Thoracic aorta (tissue), 2 donors: ENCODE measurements at regions not wholly inside any gene's neighbourhood (a gene's known extent, or its start where the extent isn't known, plus 50 kb on each side); places are given as distances from the start of the nearest gene placed in this dataset.

ENCODE experiments used
- ATAC-seq: fragments of 150-250 bp; one replicate; pipeline ENCODE4 v1.8.0; 2017; ENCODE audit warnings: low read depth; ENCODE audit not compliant: insufficient number of reproducible peaks, low FRiP score
- DNase-seq: peaks from one replicate; pipeline ENCODE4 v3.0.0-alpha.2; 2020; ENCODE audit warnings: low spot score
- H3K27ac ChIP-seq, 2 donors: fragments of 200-600 bp; sonication (generic); 1 replicate in 1 of 2; 2 replicates in 1 of 2; pipeline ENCODE4 v1.5.1; 2016; ENCODE audit warnings: mild to moderate bottlenecking in 2 of 2, moderate library complexity in 2 of 2
- H3K27me3 ChIP-seq: fragments of 200-600 bp; sonication (generic); replicated peaks from 2 replicates; pipeline ENCODE4 v1.6.0; 2016; ENCODE audit warnings: mild to moderate bottlenecking; ENCODE audit not compliant: insufficient read depth
- H3K36me3 ChIP-seq: fragments of 200-600 bp; sonication (generic); one replicate; pipeline ENCODE4 v1.5.1; 2016
- H3K4me1 ChIP-seq, 2 donors: fragments of 200-600 bp; sonication (generic); 1 replicate in 1 of 2; 2 replicates in 1 of 2; pipeline versions ENCODE4 v1.5.1 to v1.6.0; 2016; ENCODE audit warnings: low read depth in 2 of 2, mild to moderate bottlenecking in 1 of 2; ENCODE audit not compliant: control insufficient read depth in 1 of 2
- H3K4me3 ChIP-seq: fragments of 200-600 bp; sonication (generic); 2 replicates; pipeline ENCODE4 v1.5.1; 2016; ENCODE audit warnings: mild to moderate bottlenecking
- H3K9me3 ChIP-seq: fragments of 200-600 bp; sonication (generic); 2 replicates; pipeline ENCODE4 v1.5.1; 2016
- TF ChIP-seq, protein P1 (sequence below): fragments of 200-600 bp; sonication (generic); IDR thresholded peaks from one replicate; pipeline ENCODE4 v1.5.1; 2019; ENCODE audit warnings: antibody characterized with exemption

DNA sequence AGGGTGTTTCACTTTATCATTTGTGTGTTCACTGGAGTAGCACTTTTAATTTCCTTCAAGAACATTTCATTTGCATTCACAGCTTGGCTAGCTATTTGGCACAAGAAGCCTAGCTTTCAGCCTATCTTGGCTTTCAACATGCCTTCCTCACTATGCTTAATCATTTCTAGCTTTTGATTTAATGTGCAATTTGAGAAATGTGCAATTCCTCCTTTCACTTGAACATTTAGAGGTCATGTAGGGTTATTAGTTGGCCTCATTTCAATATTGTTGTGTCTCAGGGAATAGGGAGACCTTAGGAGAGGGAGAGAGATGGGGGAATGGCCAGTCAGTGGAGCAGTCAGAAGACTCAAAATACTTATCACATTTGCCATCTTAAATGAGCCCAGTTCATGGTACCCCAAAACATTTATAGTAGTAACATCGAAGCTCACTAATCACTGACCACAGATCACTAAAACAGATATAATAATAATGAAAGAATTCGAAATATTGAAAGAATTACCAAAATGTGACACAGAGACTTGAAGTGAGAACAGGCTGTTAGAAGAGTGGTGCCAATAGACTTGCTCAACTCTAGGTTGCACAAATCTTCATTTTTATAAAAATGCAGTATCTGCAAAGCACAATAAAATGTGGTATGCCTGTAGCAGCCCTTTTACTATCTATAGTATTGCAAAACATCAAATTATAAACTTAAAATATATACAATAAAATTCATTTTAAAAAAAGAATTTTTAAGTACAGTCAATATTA lies 561.2 kb downstream of the METTL4 start:
- Histone ChIP-seq H3K9me3 (no peaks in the 10 kb centered on the region), H3K27me3 (no peaks in the 10 kb centered on the region), H3K4me3 (no peak overlapping the region), H3K36me3 (no peaks in the 10 kb centered on the region), H3K27ac (no peak overlapping the region), H3K4me1 (no peaks in the 10 kb centered on the region)
- TF ChIP-seq, protein P1, sequence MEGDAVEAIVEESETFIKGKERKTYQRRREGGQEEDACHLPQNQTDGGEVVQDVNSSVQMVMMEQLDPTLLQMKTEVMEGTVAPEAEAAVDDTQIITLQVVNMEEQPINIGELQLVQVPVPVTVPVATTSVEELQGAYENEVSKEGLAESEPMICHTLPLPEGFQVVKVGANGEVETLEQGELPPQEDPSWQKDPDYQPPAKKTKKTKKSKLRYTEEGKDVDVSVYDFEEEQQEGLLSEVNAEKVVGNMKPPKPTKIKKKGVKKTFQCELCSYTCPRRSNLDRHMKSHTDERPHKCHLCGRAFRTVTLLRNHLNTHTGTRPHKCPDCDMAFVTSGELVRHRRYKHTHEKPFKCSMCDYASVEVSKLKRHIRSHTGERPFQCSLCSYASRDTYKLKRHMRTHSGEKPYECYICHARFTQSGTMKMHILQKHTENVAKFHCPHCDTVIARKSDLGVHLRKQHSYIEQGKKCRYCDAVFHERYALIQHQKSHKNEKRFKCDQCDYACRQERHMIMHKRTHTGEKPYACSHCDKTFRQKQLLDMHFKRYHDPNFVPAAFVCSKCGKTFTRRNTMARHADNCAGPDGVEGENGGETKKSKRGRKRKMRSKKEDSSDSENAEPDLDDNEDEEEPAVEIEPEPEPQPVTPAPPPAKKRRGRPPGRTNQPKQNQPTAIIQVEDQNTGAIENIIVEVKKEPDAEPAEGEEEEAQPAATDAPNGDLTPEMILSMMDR = no peak
- ATAC-seq (no peak), DNase-seq (no peak)

DNA sequence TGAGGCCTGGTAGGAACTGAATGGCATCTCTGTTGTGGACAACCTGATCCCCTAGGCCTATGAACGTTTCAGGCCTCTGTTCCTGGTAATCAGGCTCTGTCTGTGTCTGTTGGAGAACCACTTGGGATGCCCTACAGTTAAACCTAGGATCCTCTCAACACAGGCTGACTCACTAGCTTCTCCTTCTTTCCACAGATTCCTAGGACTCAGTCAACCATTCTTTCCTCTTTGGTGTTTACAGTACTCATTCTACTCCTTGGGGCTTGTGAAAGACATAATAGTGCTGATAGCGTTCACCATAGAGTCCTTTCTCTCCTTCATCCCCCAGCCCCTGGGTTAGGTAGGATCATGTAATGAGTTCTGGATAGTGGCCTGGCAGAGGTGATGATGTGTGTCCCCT lies 544.3 kb downstream of the METTL4 start:
- Histone ChIP-seq H3K4me3 (no peak overlapping the region), H3K4me1 (no peaks in the 10 kb centered on the region), H3K27ac (no peak overlapping the region), H3K9me3 (no peaks in the 10 kb centered on the region), H3K27me3 (no peaks in the 10 kb centered on the region), H3K36me3 (no peaks in the 10 kb centered on the region)
- DNase-seq (no peak), ATAC-seq (no peak)
- TF ChIP-seq, protein P1 = no peak

- H3K4me1 ChIP-seq = no peaks in the 10 kb centered on the region
- no peaks in the 10 kb centered on the region for H3K27me3 ChIP-seq
- DNase-seq (no peak), ATAC-seq (no peak)
- no peaks in the 10 kb centered on the region for H3K36me3 ChIP-seq
- no peak overlapping the region for H3K27ac ChIP-seq
- no peak overlapping the region for H3K4me3 ChIP-seq
- TF ChIP-seq, protein P1 = no peak
- no peaks in the 10 kb centered on the region for H3K9me3 ChIP-seq
Observed at GRCh38 chr18:2027756-2028155, 543.5 kb downstream of the METTL4 start.

- DNase-seq = no peak
- TF ChIP-seq, protein P1 = no peak
- no peaks in the 10 kb centered on the region for H3K27me3 ChIP-seq
Observed at GRCh38 chr18:2028986-2029385, 542.3 kb downstream of the METTL4 start.

DNA sequence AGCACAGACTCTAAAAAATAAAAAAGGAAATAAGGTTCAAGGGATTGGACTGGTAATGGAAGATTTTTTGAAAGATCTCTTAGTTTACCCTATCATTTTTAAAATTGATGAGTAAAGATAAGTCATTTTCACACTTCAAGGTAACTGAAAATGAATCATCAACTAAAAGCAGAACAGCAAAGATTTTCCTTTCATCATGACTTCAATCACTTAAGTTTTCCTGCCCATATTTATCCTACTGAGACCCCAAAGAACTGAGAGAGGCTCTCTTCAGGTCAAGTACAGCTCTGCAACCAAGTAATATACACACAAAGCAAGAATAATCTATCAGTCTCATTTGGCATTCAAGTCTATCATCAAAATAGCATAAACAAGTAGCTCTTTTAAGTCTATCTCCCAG lies 540.7 kb downstream of the METTL4 start:
- Histone ChIP-seq H3K27me3 (no peaks in the 10 kb centered on the region), H3K4me1 (no peaks in the 10 kb centered on the region), H3K36me3 (no peaks in the 10 kb centered on the region), H3K4me3 (no peak overlapping the region), H3K27ac (no peak overlapping the region), H3K9me3 (no peaks in the 10 kb centered on the region)
- ATAC-seq (no peak), DNase-seq (no peak)
- TF ChIP-seq, protein P1 = no peak

More at GRCh38 chr18:2028986-2029385, 542.3 kb downstream of the METTL4 start:
- ATAC-seq = no peak
- no peaks in the 10 kb centered on the region for H3K9me3 ChIP-seq
- H3K27ac ChIP-seq = no peak overlapping the region
- no peaks in the 10 kb centered on the region for H3K4me1 ChIP-seq
- no peak overlapping the region for H3K4me3 ChIP-seq
- no peaks in the 10 kb centered on the region for H3K36me3 ChIP-seq
